Right lobe of liver (tissue), 6 donors: ENCODE measurements at regions not wholly inside any gene's neighbourhood (a gene's known extent, or its start where the extent isn't known, plus 50 kb on each side); places are given as distances from the start of the nearest gene placed in this dataset.

ENCODE experiments used
- ATAC-seq, 4 donors: fragments of 200-7000 bp; cut with Tn5 transposase; one replicate each; pipeline ENCODE4 v1.9.1; 2020; ENCODE audit warnings: mild to moderate bottlenecking in 4 of 4, moderate library complexity in 4 of 4
- DNase-seq, 3 donors: peaks; one replicate each; pipeline ENCODE4 v3.0.0-alpha.2; 2020
- H3K27ac ChIP-seq, 3 donors: fragments of 200-600 bp; one replicate each; pipeline ENCODE4 v1.8.0; 2022
- H3K27me3 ChIP-seq, 2 donors: fragments of 200-600 bp; one replicate each; pipeline ENCODE4 v1.8.0; 2022
- H3K36me3 ChIP-seq, 4 donors: fragments of 200-600 bp; sonication (generic) in 1 of 4; one replicate each; pipeline versions ENCODE4 v1.5.1 to v1.8.0; 2017 to 2022; ENCODE audit warnings: control low read depth in 1 of 4
- H3K4me1 ChIP-seq, 4 donors: fragments of 200-600 bp; sonication (generic) in 1 of 4; one replicate each; pipeline versions ENCODE4 v1.5.1 to v1.8.0; 2017 to 2022; ENCODE audit warnings: control low read depth in 1 of 4
- H3K4me3 ChIP-seq, 3 donors: fragments of 200-600 bp; one replicate each; pipeline ENCODE4 v1.8.0; 2022
- H3K9me3 ChIP-seq, 4 donors: fragments of 200-600 bp; sonication (generic) in 1 of 4; one replicate each; pipeline versions ENCODE4 v1.5.1 to v1.8.0; 2017 to 2022; ENCODE audit warnings: control low read depth in 1 of 4
- POLR2A ChIP-seq: fragments of 450-650 bp; IDR thresholded peaks from one replicate; pipeline ENCODE4 v1.6.1; 2017; ENCODE audit warnings: antibody characterized with exemption, mild to moderate bottlenecking
- WGBS: methylation state at CpG from one replicate; pipeline ENCODE4 v1.1.6; 2018; ENCODE audit warnings: low coverage, low lambda C conversion rate; ENCODE audit not compliant: insufficient coverage; ENCODE audit errors: missing lambda C conversion rate; 5-methylcytosine and 5-hydroxymethylcytosine counted together
- intact Hi-C, 2 donors: fragments of 100-400 bp; cut with DNase I; formaldehyde crosslinking; loops; one replicate each; pipeline versions ENCODE4 v1.11.2 to v1.14.1; 2022
- TF ChIP-seq, protein P1 (sequence below), 4 donors: fragments of 200-600 bp in 3 of 4; fragments of 450-650 bp in 1 of 4; IDR thresholded peaks; one replicate each; pipeline versions ENCODE4 v1.5.1 to v1.8.0; 2016 to 2022; ENCODE audit warnings: antibody characterized with exemption in 4 of 4, mild to moderate bottlenecking in 2 of 4
- donor health status: DM: no; HTN: yes; CAD: no.
- donor health status: DM: no; HTN: no; CAD: no.
- donor health status: DM: no; HTN: no; CAD: no.
- donor health status: DM: no; HTN: yes; CAD: no.
- donor health status: DM: no; HTN: yes; CAD: no.

DNA sequence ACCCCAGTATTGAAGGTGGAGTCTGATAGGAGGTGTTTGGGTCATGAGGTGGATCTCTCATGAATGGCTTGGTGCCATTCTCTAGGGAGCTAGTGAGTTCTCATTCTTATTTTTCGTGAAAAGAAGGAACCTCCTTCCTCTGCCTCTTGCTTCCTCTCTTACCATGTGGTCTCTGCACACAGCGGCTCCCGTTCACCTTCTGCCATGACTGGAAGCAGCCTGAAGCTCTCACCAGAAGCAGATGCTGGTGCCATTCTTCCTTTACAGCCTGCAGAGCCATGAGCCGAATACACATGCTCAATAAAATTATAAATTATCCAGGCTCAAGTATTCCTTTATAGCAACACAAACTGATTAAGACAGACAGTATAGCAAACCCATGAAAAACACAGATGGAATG lies 545.1 kb upstream of the C16orf82 start:
- DNase-seq: no peak
- intact Hi-C loops: no loop called here
- Histone ChIP-seq H3K4me3 (no peak overlapping the region), H3K36me3 (no peaks in the 10 kb centered on the region), H3K9me3 (no peaks in the 10 kb centered on the region), H3K27ac (no peak overlapping the region), H3K4me1 (no peaks in the 10 kb centered on the region), H3K27me3 (no peaks in the 10 kb centered on the region)
- TF ChIP-seq, protein P1, sequence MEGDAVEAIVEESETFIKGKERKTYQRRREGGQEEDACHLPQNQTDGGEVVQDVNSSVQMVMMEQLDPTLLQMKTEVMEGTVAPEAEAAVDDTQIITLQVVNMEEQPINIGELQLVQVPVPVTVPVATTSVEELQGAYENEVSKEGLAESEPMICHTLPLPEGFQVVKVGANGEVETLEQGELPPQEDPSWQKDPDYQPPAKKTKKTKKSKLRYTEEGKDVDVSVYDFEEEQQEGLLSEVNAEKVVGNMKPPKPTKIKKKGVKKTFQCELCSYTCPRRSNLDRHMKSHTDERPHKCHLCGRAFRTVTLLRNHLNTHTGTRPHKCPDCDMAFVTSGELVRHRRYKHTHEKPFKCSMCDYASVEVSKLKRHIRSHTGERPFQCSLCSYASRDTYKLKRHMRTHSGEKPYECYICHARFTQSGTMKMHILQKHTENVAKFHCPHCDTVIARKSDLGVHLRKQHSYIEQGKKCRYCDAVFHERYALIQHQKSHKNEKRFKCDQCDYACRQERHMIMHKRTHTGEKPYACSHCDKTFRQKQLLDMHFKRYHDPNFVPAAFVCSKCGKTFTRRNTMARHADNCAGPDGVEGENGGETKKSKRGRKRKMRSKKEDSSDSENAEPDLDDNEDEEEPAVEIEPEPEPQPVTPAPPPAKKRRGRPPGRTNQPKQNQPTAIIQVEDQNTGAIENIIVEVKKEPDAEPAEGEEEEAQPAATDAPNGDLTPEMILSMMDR (IDR thresholded peaks at IDR 0.05): no peak
- no peak for TF ChIP-seq POLR2A
- ATAC-seq: no peak
- WGBS: 66% methylated on average over 4 of the region's 4 CpGs

DNA sequence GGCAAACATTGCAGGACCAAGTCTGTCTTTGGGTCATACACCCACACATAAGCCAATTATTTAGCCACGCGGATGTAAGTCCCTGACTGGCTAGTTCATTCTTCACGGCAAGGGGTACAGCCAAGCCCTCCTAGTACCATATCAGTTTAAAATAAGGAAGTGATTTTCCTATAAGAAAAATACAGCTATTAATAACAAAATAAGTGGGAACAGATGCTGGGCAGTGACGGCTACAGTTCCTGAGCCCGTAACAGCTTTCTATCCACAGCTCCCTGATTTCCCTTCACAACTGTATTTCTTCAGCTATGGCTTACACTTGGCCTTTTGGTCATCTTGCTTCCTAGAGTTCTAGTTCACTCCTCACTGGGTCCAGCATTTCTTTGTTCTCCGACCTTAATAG lies 542.4 kb upstream of the C16orf82 start:
- Histone ChIP-seq H3K27ac (no peak overlapping the region), H3K36me3 (no peaks in the 10 kb centered on the region), H3K9me3 (no peaks in the 10 kb centered on the region), H3K4me1 (no peaks in the 10 kb centered on the region), H3K27me3 (no peaks in the 10 kb centered on the region), H3K4me3 (no peak overlapping the region)
- DNase-seq (no peak), ATAC-seq (no peak)
- intact Hi-C loops: no loop called here
- WGBS: 80% methylated on average over 6 of the region's 6 CpGs
- TF ChIP-seq, protein P1 (IDR thresholded peaks at IDR 0.05): no peak
- TF ChIP-seq POLR2A: no peak

DNA sequence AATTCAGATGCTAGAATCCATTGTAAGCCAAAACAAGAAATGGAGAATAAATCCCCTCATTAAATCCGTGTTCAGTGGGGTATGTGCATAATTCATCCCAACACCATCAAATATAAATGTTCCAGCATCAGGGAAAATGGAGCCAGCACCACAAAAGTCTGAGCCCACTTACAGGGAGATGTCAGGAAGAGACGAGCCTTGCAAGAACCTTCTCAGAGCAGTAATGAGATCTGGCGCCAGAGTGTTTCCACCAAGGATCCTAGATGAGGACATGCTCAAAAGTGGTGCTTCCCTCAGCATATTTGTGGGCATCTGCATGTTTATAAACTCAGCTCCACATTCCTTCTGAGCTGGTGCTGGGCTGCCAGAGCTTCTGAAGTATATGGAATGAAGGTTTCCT lies 541.9 kb upstream of the C16orf82 start:
- no peaks in the 10 kb centered on the region for H3K27me3 ChIP-seq
- intact Hi-C loops: no loop called here
- ATAC-seq (no peak), DNase-seq (no peak)
- no peaks in the 10 kb centered on the region for H3K4me1 ChIP-seq
- no peaks in the 10 kb centered on the region for H3K36me3 ChIP-seq
- TF ChIP-seq, protein P1 (IDR thresholded peaks at IDR 0.05): no peak
- no peak overlapping the region for H3K27ac ChIP-seq
- H3K4me3 ChIP-seq: no peak overlapping the region
- no peaks in the 10 kb centered on the region for H3K9me3 ChIP-seq
- 50% methylated on average over 1 of the region's 3 CpGs for WGBS

DNA sequence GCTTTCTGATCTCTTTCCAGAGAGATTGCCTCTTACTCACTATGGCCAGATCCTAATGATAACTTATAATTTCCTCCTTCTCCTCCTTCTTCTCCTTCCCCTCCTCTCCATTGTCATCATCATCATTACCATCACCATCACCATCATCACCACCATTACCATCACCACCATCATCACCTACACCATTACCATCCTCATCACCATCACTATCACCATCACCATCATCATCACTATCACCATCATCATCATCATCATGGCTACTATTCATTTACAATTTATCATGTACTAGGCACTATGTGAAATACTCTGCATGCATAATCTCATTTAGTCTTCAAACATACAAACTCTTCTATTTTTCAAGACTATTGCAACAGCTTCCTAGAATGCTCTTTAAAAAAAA lies 540.9 kb upstream of the C16orf82 start:
- Histone ChIP-seq H3K27me3 (no peaks in the 10 kb centered on the region), H3K4me3 (no peak overlapping the region), H3K36me3 (no peaks in the 10 kb centered on the region), H3K4me1 (peaks cover 0 to 10% (median under 1%) of the 10 kb centered on the region in 4 donors), H3K27ac (no peak overlapping the region), H3K9me3 (no peaks in the 10 kb centered on the region)
- DNase-seq (no peak), ATAC-seq (no peak)
- no peak for TF ChIP-seq POLR2A
- TF ChIP-seq, protein P1 (IDR thresholded peaks at IDR 0.05): no peak
- intact Hi-C loops: no loop called here

DNA sequence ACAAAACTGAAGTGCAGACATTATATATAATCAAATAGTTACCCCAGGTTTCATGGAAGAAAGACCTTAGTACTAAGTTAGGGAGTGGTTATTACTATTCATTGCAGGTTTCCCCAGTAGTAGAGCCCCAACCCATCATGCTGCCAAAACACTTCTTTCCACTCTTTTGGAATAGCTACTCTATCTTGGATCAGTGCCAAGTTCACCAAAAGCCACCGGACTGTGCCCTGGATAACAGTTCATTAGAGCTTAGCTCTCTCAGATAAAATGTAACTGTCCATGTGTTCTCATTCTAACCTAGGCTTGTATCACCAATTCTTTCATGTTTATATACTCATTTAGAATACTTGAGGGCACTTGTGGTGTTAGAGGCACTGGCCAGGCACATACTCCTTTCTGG lies 540.1 kb upstream of the C16orf82 start:
- DNase-seq (no peak), ATAC-seq (no peak)
- Histone ChIP-seq H3K4me3 (no peak overlapping the region), H3K36me3 (no peaks in the 10 kb centered on the region), H3K4me1 (peaks cover 0 to 18% (median 4%) of the 10 kb centered on the region in 4 donors), H3K9me3 (no peaks in the 10 kb centered on the region), H3K27ac (no peak overlapping the region), H3K27me3 (no peaks in the 10 kb centered on the region)
- TF ChIP-seq, protein P1 (IDR thresholded peaks at IDR 0.05): no peak
- TF ChIP-seq POLR2A: no peak
- intact Hi-C loops: no loop called here
- 0% methylated on average over 1 of the region's 1 CpG for WGBS
